Mesenchymal stem cell (in vitro differentiated cells and primary cell): ENCODE measurements at regions not wholly inside any gene's neighbourhood (a gene's known extent, or its start where the extent isn't known, plus 50 kb on each side); places are given as distances from the start of the nearest gene placed in this dataset.

Source experiments
- DNase-seq: peaks from one replicate; pipeline ENCODE4 v3.0.0-alpha.2; 2013
- H2AFZ ChIP-seq: one replicate; pipeline ENCODE4 v1.6.1; 2013; ENCODE audit warnings: low read depth, mild to moderate bottlenecking, control low read depth, inconsistent platforms, low read length, moderate library complexity
- H2AK5ac ChIP-seq: 2 replicates; pipeline ENCODE4 v1.6.1; 2013; ENCODE audit warnings: low read length, moderate library complexity, mild to moderate bottlenecking, inconsistent platforms; ENCODE audit not compliant: severe bottlenecking
- H2BK120ac ChIP-seq: one replicate; pipeline ENCODE4 v1.6.1; 2013; ENCODE audit warnings: low read depth, mild to moderate bottlenecking, inconsistent platforms, low read length, moderate library complexity
- H2BK12ac ChIP-seq, 2 experiments: one replicate each; pipeline ENCODE4 v1.6.1; 2013; ENCODE audit warnings: inconsistent platforms in 2 of 2, low read length in 2 of 2, mild to moderate bottlenecking in 2 of 2, moderate library complexity in 2 of 2, control low read depth in 1 of 2
- H2BK15ac ChIP-seq: one replicate; pipeline ENCODE4 v1.6.1; 2013; ENCODE audit warnings: mild to moderate bottlenecking, low read depth, inconsistent platforms; ENCODE audit not compliant: poor library complexity, severe bottlenecking
- H2BK5ac ChIP-seq: 2 replicates; pipeline ENCODE4 v1.6.1; 2013; ENCODE audit warnings: low read depth, mild to moderate bottlenecking, low read length, control low read depth, inconsistent platforms; ENCODE audit not compliant: poor library complexity, severe bottlenecking
- H3K14ac ChIP-seq, 2 experiments: one replicate each; pipeline ENCODE4 v1.6.1; 2013; ENCODE audit warnings: inconsistent platforms in 2 of 2, low read length in 2 of 2, control low read depth in 1 of 2, mild to moderate bottlenecking in 1 of 2, moderate library complexity in 1 of 2
- H3K18ac ChIP-seq, 2 experiments: one replicate each; pipeline ENCODE4 v1.6.1; 2013; ENCODE audit warnings: inconsistent platforms in 2 of 2, low read length in 2 of 2, control low read depth in 1 of 2, low read depth in 1 of 2, mild to moderate bottlenecking in 1 of 2
- H3K23ac ChIP-seq, 2 experiments: one replicate each; pipeline ENCODE4 v1.6.1; 2013; ENCODE audit warnings: inconsistent platforms in 2 of 2, low read length in 2 of 2, mild to moderate bottlenecking in 2 of 2, moderate library complexity in 2 of 2, control low read depth in 1 of 2
- H3K27ac ChIP-seq: 2 replicates; pipeline ENCODE4 v1.5.1; 2013; ENCODE audit warnings: mild to moderate bottlenecking, moderate library complexity, low read length, control low read depth, inconsistent platforms; ENCODE audit not compliant: poor library complexity, severe bottlenecking
- H3K27me3 ChIP-seq, 2 experiments: 2 replicates each; pipeline versions ENCODE4 v1.6.1 to v1.7.0; 2013; ENCODE audit warnings: low read length in 2 of 2, mild to moderate bottlenecking in 2 of 2, moderate library complexity in 2 of 2, control low read depth in 1 of 2, inconsistent platforms in 1 of 2; ENCODE audit not compliant: control insufficient read depth in 1 of 2, insufficient read depth in 1 of 2
- H3K36me3 ChIP-seq, 2 experiments: 2 replicates each; pipeline versions ENCODE4 v1.6.1 to v1.7.0; 2013; ENCODE audit warnings: low read length in 2 of 2, control low read depth in 1 of 2, inconsistent platforms in 1 of 2, low read depth in 1 of 2, mild to moderate bottlenecking in 1 of 2; ENCODE audit not compliant: insufficient read depth in 2 of 2, control insufficient read depth in 1 of 2
- H3K4ac ChIP-seq, 2 experiments: one replicate each; pipeline ENCODE4 v1.6.1; 2013; ENCODE audit warnings: inconsistent platforms in 2 of 2, low read length in 2 of 2, mild to moderate bottlenecking in 2 of 2, moderate library complexity in 2 of 2, control low read depth in 1 of 2, low read depth in 1 of 2
- H3K4me1 ChIP-seq: 2 replicates; pipeline ENCODE4 v1.6.1; 2013; ENCODE audit warnings: low read depth, low read length, control low read depth; ENCODE audit not compliant: control insufficient read depth, insufficient read depth
- H3K4me2 ChIP-seq: 2 replicates; pipeline ENCODE4 v1.6.1; 2013; ENCODE audit warnings: low read length, mild to moderate bottlenecking, inconsistent platforms; ENCODE audit not compliant: poor library complexity, severe bottlenecking
- H3K4me3 ChIP-seq, 2 experiments: 2 replicates each; pipeline versions ENCODE4 v1.5.1 to v1.7.0; 2013; ENCODE audit warnings: low read length in 2 of 2, mild to moderate bottlenecking in 2 of 2, control low read depth in 1 of 2, low read depth in 1 of 2; ENCODE audit not compliant: insufficient read depth in 1 of 2
- H3K79me1 ChIP-seq: replicated peaks from 2 replicates; pipeline ENCODE4 v1.6.1; 2013; ENCODE audit warnings: mild to moderate bottlenecking, control low read depth, low read length, inconsistent platforms; ENCODE audit not compliant: poor library complexity, severe bottlenecking
- H3K9ac ChIP-seq: 2 replicates; pipeline ENCODE4 v1.7.0; 2013; ENCODE audit warnings: mild to moderate bottlenecking, low read length, moderate library complexity
- H3K9me3 ChIP-seq: 2 replicates; pipeline ENCODE4 v1.7.0; 2013; ENCODE audit warnings: mild to moderate bottlenecking, low read length; ENCODE audit not compliant: control insufficient read depth
- H4K8ac ChIP-seq: one replicate; pipeline ENCODE4 v1.6.1; 2013; ENCODE audit warnings: inconsistent platforms, mild to moderate bottlenecking, low read length, moderate library complexity
- H4K91ac ChIP-seq: one replicate; pipeline ENCODE4 v1.6.1; 2013; ENCODE audit warnings: mild to moderate bottlenecking, low read length, inconsistent platforms
- WGBS: methylation state at CpG from one replicate; pipeline ENCODE4 v1.1.7; 2013; ENCODE audit warnings: mixed read lengths; 5-methylcytosine and 5-hydroxymethylcytosine counted together

- WGBS: 100% methylated on average over 2 of the region's 3 CpGs
- Histone ChIP-seq H3K14ac (no peak overlapping the region), H3K36me3 (no peaks in the 10 kb centered on the region), H3K9me3 (no peaks in the 10 kb centered on the region), H3K79me1 (no peaks in the 10 kb centered on the region), H3K27ac (no peak overlapping the region), H3K4me1 (no peaks in the 10 kb centered on the region), H3K9ac (no peak overlapping the region), H2BK5ac (no peak overlapping the region), H4K91ac (no peak overlapping the region), H3K4ac (no peak overlapping the region), H3K27me3 (no peaks in the 10 kb centered on the region), H2AK5ac (no peak overlapping the region), H3K23ac (no peak overlapping the region), H2BK120ac (no peak overlapping the region), H2BK15ac (no peak overlapping the region), H3K4me3 (no peak overlapping the region), H3K4me2 (no peak overlapping the region), H3K18ac (no peak overlapping the region), H4K8ac (no peak overlapping the region), H2AFZ (no peak overlapping the region), H2BK12ac (no peak overlapping the region)
- DNase-seq: no peak
Observed at GRCh38 chr1:96072021-96072420, 649.6 kb upstream of the PTBP2 start.

GRCh38 chr1:96073100-96073499, 648.5 kb upstream of the PTBP2 start:
- no peaks in the 10 kb centered on the region for H3K9me3 ChIP-seq
- H3K36me3 ChIP-seq: no peaks in the 10 kb centered on the region
- 100% methylated on average over 1 of the region's 1 CpG for WGBS
- H3K79me1 ChIP-seq: no peaks in the 10 kb centered on the region
- no peak overlapping the region for H3K4me2 ChIP-seq
- no peak overlapping the region for H3K18ac ChIP-seq
- H2BK12ac ChIP-seq: no peak overlapping the region
- H3K27ac ChIP-seq: no peak overlapping the region
- H4K8ac ChIP-seq: no peak overlapping the region
- no peak overlapping the region for H2BK5ac ChIP-seq
- no peak overlapping the region for H2AFZ ChIP-seq
- H2BK120ac ChIP-seq: no peak overlapping the region
- H4K91ac ChIP-seq: no peak overlapping the region
- no peak overlapping the region for H3K4ac ChIP-seq
- H3K9ac ChIP-seq: no peak overlapping the region
- H3K23ac ChIP-seq: no peak overlapping the region
- H3K27me3 ChIP-seq: no peaks in the 10 kb centered on the region
- no peak overlapping the region for H2AK5ac ChIP-seq
- DNase-seq: no peak
- no peak overlapping the region for H3K14ac ChIP-seq
- no peak overlapping the region for H3K4me3 ChIP-seq
- no peak overlapping the region for H2BK15ac ChIP-seq
- H3K4me1 ChIP-seq: no peaks in the 10 kb centered on the region

- Histone ChIP-seq H4K8ac (no peak overlapping the region), H3K27me3 (no peaks in the 10 kb centered on the region), H3K18ac (no peak overlapping the region), H3K23ac (no peak overlapping the region), H2BK120ac (no peak overlapping the region), H3K4me2 (no peak overlapping the region), H3K79me1 (no peaks in the 10 kb centered on the region), H3K4me1 (no peaks in the 10 kb centered on the region), H2BK15ac (no peak overlapping the region), H3K4ac (no peak overlapping the region), H2BK5ac (no peak overlapping the region), H4K91ac (no peak overlapping the region), H3K4me3 (no peak overlapping the region), H3K9ac (no peak overlapping the region), H3K36me3 (no peaks in the 10 kb centered on the region), H2AK5ac (no peak overlapping the region), H2BK12ac (no peak overlapping the region), H2AFZ (no peak overlapping the region), H3K9me3 (no peaks in the 10 kb centered on the region), H3K27ac (no peak overlapping the region), H3K14ac (no peak overlapping the region)
- 80% methylated on average over 1 of the region's 2 CpGs for WGBS
- no peak for DNase-seq
Observed at GRCh38 chr1:96074422-96074821, 647.2 kb upstream of the PTBP2 start.

DNA sequence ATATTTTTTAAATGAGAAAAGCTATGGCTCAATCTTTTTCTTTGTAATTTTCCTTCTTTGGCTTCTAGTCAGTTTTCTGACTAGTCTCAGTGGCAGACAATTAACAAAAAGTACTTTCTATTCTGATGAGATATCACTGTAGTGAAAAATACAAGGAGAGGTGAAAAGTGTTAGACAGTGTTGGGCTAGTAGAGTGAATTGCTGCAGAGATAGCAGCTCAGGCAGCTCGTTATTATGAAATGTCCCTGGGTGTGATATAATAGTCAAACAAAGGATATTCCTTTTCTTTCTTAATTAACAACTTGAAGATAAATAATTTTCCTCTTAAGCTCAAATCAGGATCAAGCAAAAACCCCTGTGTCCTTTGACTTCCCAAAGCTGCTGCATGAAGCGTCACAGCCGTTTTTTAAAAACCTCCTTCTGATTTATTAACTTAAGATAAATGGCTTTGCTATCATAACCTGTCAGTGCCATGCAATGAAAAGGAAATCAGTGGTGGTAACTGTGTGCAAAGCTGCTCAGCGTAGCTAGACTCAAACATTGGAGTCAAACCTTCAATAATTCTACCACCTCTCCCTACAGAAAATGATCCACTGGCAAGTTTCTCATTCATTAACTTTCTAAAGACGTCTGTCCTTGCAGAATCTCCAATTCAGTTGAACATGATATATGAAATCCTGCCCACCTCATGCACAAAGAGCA, 646.6 kb upstream of the PTBP2 start:
- Histone ChIP-seq H2BK120ac (no peak overlapping the region), H3K14ac (no peak overlapping the region), H3K9me3 (no peaks in the 10 kb centered on the region), H2AFZ (no peak overlapping the region), H3K18ac (no peak overlapping the region), H2BK15ac (no peak overlapping the region), H3K4me3 (no peak overlapping the region), H3K4me2 (no peak overlapping the region), H3K9ac (no peak overlapping the region), H2BK5ac (no peak overlapping the region), H3K4ac (no peak overlapping the region), H2AK5ac (no peak overlapping the region), H3K36me3 (no peaks in the 10 kb centered on the region), H3K27ac (no peak overlapping the region), H3K4me1 (no peaks in the 10 kb centered on the region), H2BK12ac (no peak overlapping the region), H4K91ac (no peak overlapping the region), H3K79me1 (no peaks in the 10 kb centered on the region), H3K27me3 (no peaks in the 10 kb centered on the region), H4K8ac (no peak overlapping the region), H3K23ac (no peak overlapping the region)
- 93% methylated on average over 3 of the region's 5 CpGs for WGBS
- DNase-seq: no peak
